ENCODE measurements at regions not wholly inside any gene's neighbourhood (a gene's known extent, or its start where the extent isn't known, plus 50 kb on each side); places are given as distances from the start of the nearest gene placed in this dataset.
A peak's percentile ranks its signal among the peaks of the same experiment; 100 is the strongest.

DNA sequence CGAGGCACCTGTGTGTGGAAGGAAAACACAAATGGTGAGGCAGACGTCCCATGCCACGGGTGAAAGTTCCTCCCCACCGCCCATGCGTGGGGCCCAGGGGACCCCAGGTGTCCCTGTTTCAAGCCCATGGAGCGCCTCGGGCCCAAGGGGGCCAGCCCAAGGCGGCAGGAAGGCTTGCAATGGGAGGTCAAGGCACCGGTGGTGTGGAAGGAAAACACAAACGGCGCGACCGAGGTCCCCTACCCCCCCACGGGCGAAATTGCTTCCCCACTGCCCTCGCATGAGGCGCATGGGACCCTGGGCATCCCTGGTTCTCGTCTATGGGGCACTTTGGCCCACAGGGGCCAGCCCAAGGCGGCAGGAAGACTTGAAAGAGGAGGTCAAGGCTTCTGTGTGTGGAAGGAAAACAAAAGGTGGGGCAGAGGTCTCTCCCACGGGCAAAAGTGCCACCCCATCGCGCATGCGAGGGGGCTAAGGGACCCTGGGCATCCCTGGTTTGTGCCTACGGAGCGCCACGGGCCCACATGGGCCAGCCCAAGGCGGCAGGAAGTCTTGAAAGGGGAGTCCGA, 379.4 kb downstream of the ALG10 start:
- intact Hi-C loops (cut with DNase I) = no loop called here
- WGBS, 3 donors = 44 to 58% (median 47%) methylated on average over 28 of the region's 28 CpGs
- no peak for TF ChIP-seq EP300 (IDR thresholded peaks at IDR 0.05)
- TF ChIP-seq POLR2A (IDR thresholded peaks at IDR 0.05) = no peak
- TF ChIP-seq CTCF (IDR thresholded peaks at IDR 0.05) = no peak
- Histone ChIP-seq H3K27ac (no peak overlapping the region), H3K4me3 (no peak overlapping the region), H3K9me3 (peaks cover 0 to 11% of the 10 kb centered on the region in 2 donors), H3K36me3 (no peaks in the 10 kb centered on the region), H3K27me3 (no peaks in the 10 kb centered on the region), H3K4me1 (ENCODE audit: insufficient read depth) (no peaks in the 10 kb centered on the region)
- DNase-seq = peak in 4 of 5 donors; percentile 0 to 5 (median 2)

DNA sequence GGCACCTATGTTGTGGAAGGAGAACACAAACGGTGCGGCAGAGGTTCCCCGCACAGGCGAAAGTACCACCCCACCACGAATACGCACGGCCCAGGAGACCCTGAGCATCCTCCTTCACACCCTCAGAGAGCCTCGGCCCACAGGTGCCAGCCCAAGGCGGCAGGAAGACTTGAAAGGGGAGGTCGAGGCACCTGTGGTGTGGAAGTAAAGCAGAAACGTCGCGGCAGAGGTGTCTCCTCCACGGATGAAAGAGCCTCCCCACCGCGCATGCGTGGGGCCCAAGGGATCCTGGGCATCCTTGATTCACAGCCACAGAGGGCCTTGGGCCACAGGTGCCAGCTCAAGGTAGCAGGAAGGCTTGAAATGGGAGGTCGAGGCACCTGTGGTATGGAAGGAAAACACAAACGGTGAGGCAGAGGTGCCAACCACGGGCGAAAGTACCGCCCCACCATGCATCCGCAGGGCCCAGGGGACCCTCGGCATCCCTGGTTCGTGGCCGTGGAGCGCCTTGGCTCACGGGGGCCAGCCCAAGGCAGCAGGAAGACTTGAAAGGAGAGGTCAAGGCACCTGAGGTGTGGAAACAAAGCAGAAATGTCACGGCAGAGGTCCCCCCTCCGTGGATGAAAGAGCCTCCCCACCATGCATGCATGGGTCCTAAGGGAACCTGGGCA, 380.1 kb downstream of the ALG10 start:
- H3K4me1 ChIP-seq (ENCODE audit: insufficient read depth) = no peaks in the 10 kb centered on the region
- intact Hi-C loops (cut with DNase I) = no loop called here
- peaks cover 0 to 16% of the 10 kb centered on the region in 2 donors for H3K9me3 ChIP-seq
- no peak overlapping the region for H3K27ac ChIP-seq
- 63 to 75% (median 67%) methylated on average over 30 of the region's 30 CpGs for WGBS, 3 donors
- no peaks in the 10 kb centered on the region for H3K27me3 ChIP-seq
- peak; percentile 1 to 19 (median 2) for DNase-seq
- no peak overlapping the region for H3K4me3 ChIP-seq
- no peaks in the 10 kb centered on the region for H3K36me3 ChIP-seq
- TF ChIP-seq CTCF (IDR thresholded peaks at IDR 0.05) (no peak), EP300 (IDR thresholded peaks at IDR 0.05) (no peak), POLR2A (IDR thresholded peaks at IDR 0.05) (no peak)

GRCh38 chr12:34402899-34403705, 380.8 kb downstream of the ALG10 start:
- H3K27me3 ChIP-seq = no peaks in the 10 kb centered on the region
- no peaks in the 10 kb centered on the region for H3K36me3 ChIP-seq
- peak; percentile 2 to 13 (median 5) for DNase-seq
- TF ChIP-seq POLR2A (IDR thresholded peaks at IDR 0.05) (no peak), CTCF (IDR thresholded peaks at IDR 0.05) (no peak)
- H3K4me1 ChIP-seq (ENCODE audit: insufficient read depth) = no peaks in the 10 kb centered on the region
- H3K9me3 ChIP-seq = peaks cover 0 to 16% of the 10 kb centered on the region in 2 donors
- no peak overlapping the region for H3K27ac ChIP-seq
- H3K4me3 ChIP-seq = no peak overlapping the region
- 71 to 78% (median 75%) methylated on average over 33 of the region's 33 CpGs for WGBS, 3 donors
- intact Hi-C loops (cut with DNase I) = no loop called here

- Histone ChIP-seq H3K4me3 (no peak overlapping the region), H3K4me1 (ENCODE audit: insufficient read depth) (no peaks in the 10 kb centered on the region), H3K27ac (no peak overlapping the region), H3K9me3 (peaks cover 0 to 10% of the 10 kb centered on the region in 2 donors), H3K27me3 (no peaks in the 10 kb centered on the region), H3K36me3 (no peaks in the 10 kb centered on the region)
- 49 to 58% (median 56%) methylated on average over 19 of the region's 19 CpGs for WGBS, 3 donors
- intact Hi-C loops (cut with DNase I) = no loop called here
- TF ChIP-seq POLR2A (IDR thresholded peaks at IDR 0.05) (no peak), CTCF (IDR thresholded peaks at IDR 0.05) (no peak), EP300 (IDR thresholded peaks at IDR 0.05) (no peak)
- peak; percentile 1 to 19 (median 3) for DNase-seq
Measured at GRCh38 chr12:34403706-34404376, 381.5 kb downstream of the ALG10 start.
